ENCODE measurements at regions not wholly inside any gene's neighbourhood (a gene's known extent, or its start where the extent isn't known, plus 50 kb on each side); places are given as distances from the start of the nearest gene placed in this dataset.

GRCh38 chr18:43931439-43931838 lies 654.1 kb upstream of the SYT4 start:
- Histone ChIP-seq H3K4me1 (ENCODE audit: control insufficient read depth in 2 of 2, insufficient read depth in 2 of 2, low read length in 1 of 2) (no peaks in the 10 kb centered on the region), H3K9me3 (ENCODE audit: control insufficient read depth in 2 of 2, insufficient read depth in 1 of 2, low read depth in 1 of 2, low read length in 1 of 2) (no peaks in the 10 kb centered on the region), H3K4me3 (ENCODE audit: low read depth in 1 of 2, low read length in 2 of 2) (no peak overlapping the region), H3K27ac (ENCODE audit: low read depth in 2 of 2, low read length in 1 of 2) (no peak overlapping the region), H3K27me3 (ENCODE audit: control insufficient read depth in 1 of 2, insufficient read depth in 2 of 2, low read length in 2 of 2) (no peaks in the 10 kb centered on the region), H3K36me3 (ENCODE audit: control insufficient read depth in 2 of 2, insufficient read depth in 2 of 2, low read length in 1 of 2) (no peaks in the 10 kb centered on the region)
- 70 to 84% methylated on average over 3 of the region's 3 CpGs for WGBS, 2 donors

GRCh38 chr18:43932140-43932539 lies 654.9 kb upstream of the SYT4 start:
- Histone ChIP-seq H3K36me3 (ENCODE audit: control insufficient read depth in 2 of 2, insufficient read depth in 2 of 2, low read length in 1 of 2) (no peaks in the 10 kb centered on the region), H3K4me1 (ENCODE audit: control insufficient read depth in 2 of 2, insufficient read depth in 2 of 2, low read length in 1 of 2) (no peaks in the 10 kb centered on the region), H3K27me3 (ENCODE audit: control insufficient read depth in 1 of 2, insufficient read depth in 2 of 2, low read length in 2 of 2) (no peaks in the 10 kb centered on the region), H3K9me3 (ENCODE audit: control insufficient read depth in 2 of 2, insufficient read depth in 1 of 2, low read depth in 1 of 2, low read length in 1 of 2) (no peaks in the 10 kb centered on the region), H3K27ac (ENCODE audit: low read depth in 2 of 2, low read length in 1 of 2) (no peak overlapping the region), H3K4me3 (ENCODE audit: low read depth in 1 of 2, low read length in 2 of 2) (no peak overlapping the region)

- H3K9me3 ChIP-seq (ENCODE audit: control insufficient read depth in 2 of 2, insufficient read depth in 1 of 2, low read depth in 1 of 2, low read length in 1 of 2), result no peaks in the 10 kb centered on the region
- WGBS, 2 donors, result 73 to 77% methylated on average over 5 of the region's 5 CpGs
- H3K4me3 ChIP-seq (ENCODE audit: low read depth in 1 of 2, low read length in 2 of 2), result no peak overlapping the region
- H3K36me3 ChIP-seq (ENCODE audit: control insufficient read depth in 2 of 2, insufficient read depth in 2 of 2, low read length in 1 of 2), result no peaks in the 10 kb centered on the region
- H3K27me3 ChIP-seq (ENCODE audit: control insufficient read depth in 1 of 2, insufficient read depth in 2 of 2, low read length in 2 of 2), result no peaks in the 10 kb centered on the region
- no peak overlapping the region for H3K27ac ChIP-seq (ENCODE audit: low read depth in 2 of 2, low read length in 1 of 2)
- no peaks in the 10 kb centered on the region for H3K4me1 ChIP-seq (ENCODE audit: control insufficient read depth in 2 of 2, insufficient read depth in 2 of 2, low read length in 1 of 2)
Observed at GRCh38 chr18:43933177-43933576, 655.9 kb upstream of the SYT4 start.

- 62 to 67% methylated on average over 1 of the region's 1 CpG for WGBS, 2 donors
- no peak overlapping the region for H3K27ac ChIP-seq (ENCODE audit: low read depth in 2 of 2, low read length in 1 of 2)
Observed at GRCh38 chr18:43934322-43934721, 657.0 kb upstream of the SYT4 start.

GRCh38 chr18:43934781-43935471 lies 657.6 kb upstream of the SYT4 start:
- Histone ChIP-seq H3K4me1 (ENCODE audit: control insufficient read depth in 2 of 2, insufficient read depth in 2 of 2, low read length in 1 of 2) (no peaks in the 10 kb centered on the region), H3K36me3 (ENCODE audit: control insufficient read depth in 2 of 2, insufficient read depth in 2 of 2, low read length in 1 of 2) (no peaks in the 10 kb centered on the region), H3K27ac (ENCODE audit: low read depth in 2 of 2, low read length in 1 of 2) (no peak overlapping the region), H3K27me3 (ENCODE audit: control insufficient read depth in 1 of 2, insufficient read depth in 2 of 2, low read length in 2 of 2) (no peaks in the 10 kb centered on the region), H3K9me3 (ENCODE audit: control insufficient read depth in 2 of 2, insufficient read depth in 1 of 2, low read depth in 1 of 2, low read length in 1 of 2) (no peaks in the 10 kb centered on the region), H3K4me3 (ENCODE audit: low read depth in 1 of 2, low read length in 2 of 2) (no peak overlapping the region)
- 37 to 44% methylated on average over 4 of the region's 4 CpGs for WGBS, 2 donors

More at GRCh38 chr18:43934322-43934721, 657.0 kb upstream of the SYT4 start:
- Histone ChIP-seq H3K36me3 (ENCODE audit: control insufficient read depth in 2 of 2, insufficient read depth in 2 of 2, low read length in 1 of 2) (no peaks in the 10 kb centered on the region), H3K9me3 (ENCODE audit: control insufficient read depth in 2 of 2, insufficient read depth in 1 of 2, low read depth in 1 of 2, low read length in 1 of 2) (no peaks in the 10 kb centered on the region), H3K27me3 (ENCODE audit: control insufficient read depth in 1 of 2, insufficient read depth in 2 of 2, low read length in 2 of 2) (no peaks in the 10 kb centered on the region), H3K4me3 (ENCODE audit: low read depth in 1 of 2, low read length in 2 of 2) (no peak overlapping the region), H3K4me1 (ENCODE audit: control insufficient read depth in 2 of 2, insufficient read depth in 2 of 2, low read length in 1 of 2) (no peaks in the 10 kb centered on the region)

- Histone ChIP-seq H3K9me3 (ENCODE audit: control insufficient read depth in 2 of 2, insufficient read depth in 1 of 2, low read depth in 1 of 2, low read length in 1 of 2) (no peaks in the 10 kb centered on the region), H3K27me3 (ENCODE audit: control insufficient read depth in 1 of 2, insufficient read depth in 2 of 2, low read length in 2 of 2) (no peaks in the 10 kb centered on the region), H3K36me3 (ENCODE audit: control insufficient read depth in 2 of 2, insufficient read depth in 2 of 2, low read length in 1 of 2) (no peaks in the 10 kb centered on the region), H3K4me3 (ENCODE audit: low read depth in 1 of 2, low read length in 2 of 2) (no peak overlapping the region), H3K4me1 (ENCODE audit: control insufficient read depth in 2 of 2, insufficient read depth in 2 of 2, low read length in 1 of 2) (no peaks in the 10 kb centered on the region), H3K27ac (ENCODE audit: low read depth in 2 of 2, low read length in 1 of 2) (no peak overlapping the region)
- WGBS, 2 donors, result 70 to 80% methylated on average over 4 of the region's 4 CpGs
Observed at GRCh38 chr18:43936176-43936575, 658.9 kb upstream of the SYT4 start.

GRCh38 chr18:43949291-43949690 lies 672.0 kb upstream of the SYT4 start:
- no peaks in the 10 kb centered on the region for H3K4me1 ChIP-seq (ENCODE audit: control insufficient read depth in 2 of 2, insufficient read depth in 2 of 2, low read length in 1 of 2)
- no peaks in the 10 kb centered on the region for H3K36me3 ChIP-seq (ENCODE audit: control insufficient read depth in 2 of 2, insufficient read depth in 2 of 2, low read length in 1 of 2)
- H3K4me3 ChIP-seq (ENCODE audit: low read depth in 1 of 2, low read length in 2 of 2), result no peak overlapping the region
- no peaks in the 10 kb centered on the region for H3K27me3 ChIP-seq (ENCODE audit: control insufficient read depth in 1 of 2, insufficient read depth in 2 of 2, low read length in 2 of 2)
- peaks cover 0 to 2% of the 10 kb centered on the region in 2 donors for H3K9me3 ChIP-seq (ENCODE audit: control insufficient read depth in 2 of 2, insufficient read depth in 1 of 2, low read depth in 1 of 2, low read length in 1 of 2)
- WGBS, 2 donors, result 85 to 90% methylated on average over 2 of the region's 2 CpGs
- no peak overlapping the region for H3K27ac ChIP-seq (ENCODE audit: low read depth in 2 of 2, low read length in 1 of 2)

- Histone ChIP-seq H3K4me3 (ENCODE audit: low read depth in 1 of 2, low read length in 2 of 2) (no peak overlapping the region), H3K27ac (ENCODE audit: low read depth in 2 of 2, low read length in 1 of 2) (no peak overlapping the region), H3K9me3 (ENCODE audit: control insufficient read depth in 2 of 2, insufficient read depth in 1 of 2, low read depth in 1 of 2, low read length in 1 of 2) (peaks cover 0 to 2% of the 10 kb centered on the region in 2 donors), H3K27me3 (ENCODE audit: control insufficient read depth in 1 of 2, insufficient read depth in 2 of 2, low read length in 2 of 2) (no peaks in the 10 kb centered on the region), H3K36me3 (ENCODE audit: control insufficient read depth in 2 of 2, insufficient read depth in 2 of 2, low read length in 1 of 2) (no peaks in the 10 kb centered on the region), H3K4me1 (ENCODE audit: control insufficient read depth in 2 of 2, insufficient read depth in 2 of 2, low read length in 1 of 2) (no peaks in the 10 kb centered on the region)
- 90 to 91% methylated on average over 3 of the region's 3 CpGs for WGBS, 2 donors
Observed at GRCh38 chr18:43950062-43950461, 672.8 kb upstream of the SYT4 start.

- no peaks in the 10 kb centered on the region for H3K27me3 ChIP-seq (ENCODE audit: control insufficient read depth in 1 of 2, insufficient read depth in 2 of 2, low read length in 2 of 2)
- H3K4me1 ChIP-seq (ENCODE audit: control insufficient read depth in 2 of 2, insufficient read depth in 2 of 2, low read length in 1 of 2), result no peaks in the 10 kb centered on the region
- H3K27ac ChIP-seq (ENCODE audit: low read depth in 2 of 2, low read length in 1 of 2), result no peak overlapping the region
- peaks cover 0 to 2% of the 10 kb centered on the region in 2 donors for H3K9me3 ChIP-seq (ENCODE audit: control insufficient read depth in 2 of 2, insufficient read depth in 1 of 2, low read depth in 1 of 2, low read length in 1 of 2)
- 80 to 88% methylated on average over 3 of the region's 3 CpGs for WGBS, 2 donors
- no peak overlapping the region for H3K4me3 ChIP-seq (ENCODE audit: low read depth in 1 of 2, low read length in 2 of 2)
- no peaks in the 10 kb centered on the region for H3K36me3 ChIP-seq (ENCODE audit: control insufficient read depth in 2 of 2, insufficient read depth in 2 of 2, low read length in 1 of 2)
Observed at GRCh38 chr18:43952398-43952797, 675.1 kb upstream of the SYT4 start.

GRCh38 chr18:43961722-43962121 lies 684.4 kb upstream of the SYT4 start:
- no peak overlapping the region for H3K27ac ChIP-seq (ENCODE audit: low read depth in 2 of 2, low read length in 1 of 2)
- no peaks in the 10 kb centered on the region for H3K9me3 ChIP-seq (ENCODE audit: control insufficient read depth in 2 of 2, insufficient read depth in 1 of 2, low read depth in 1 of 2, low read length in 1 of 2)
- WGBS, 2 donors, result 32 to 41% methylated on average over 3 of the region's 3 CpGs

More at GRCh38 chr18:43961722-43962121, 684.4 kb upstream of the SYT4 start:
- Histone ChIP-seq H3K4me3 (ENCODE audit: low read depth in 1 of 2, low read length in 2 of 2) (no peak overlapping the region), H3K36me3 (ENCODE audit: control insufficient read depth in 2 of 2, insufficient read depth in 2 of 2, low read length in 1 of 2) (no peaks in the 10 kb centered on the region), H3K27me3 (ENCODE audit: control insufficient read depth in 1 of 2, insufficient read depth in 2 of 2, low read length in 2 of 2) (no peaks in the 10 kb centered on the region), H3K4me1 (ENCODE audit: control insufficient read depth in 2 of 2, insufficient read depth in 2 of 2, low read length in 1 of 2) (no peaks in the 10 kb centered on the region)
